ENCODE measurements at regions not wholly inside any gene's neighbourhood (a gene's known extent, or its start where the extent isn't known, plus 50 kb on each side); places are given as distances from the start of the nearest gene placed in this dataset.

GRCh38 chr5:33059081-33059480, 348.0 kb downstream of the NPR3 start:
- TF ChIP-seq CTCF (IDR thresholded peaks at IDR 0.05; ENCODE audit: extremely low read depth in 1 of 2, insufficient read depth in 1 of 2, low read depth in 1 of 2, low read length in 2 of 2) (no peak), GATA2 (IDR thresholded peaks at IDR 0.05; ENCODE audit: insufficient read depth, insufficient read length, low read depth, low read length) (no peak), EZH2 (IDR thresholded peaks at IDR 0.05; ENCODE audit: borderline replicate concordance, low read depth, low read length, severe bottlenecking) (no peak), JUN (IDR thresholded peaks at IDR 0.05; ENCODE audit: borderline replicate concordance, insufficient read depth, insufficient read length, low read depth) (no peak), FOS (IDR thresholded peaks at IDR 0.05; ENCODE audit: borderline replicate concordance, insufficient read depth, low read length) (no peak), POLR2A (IDR thresholded peaks at IDR 0.05; ENCODE audit: low read depth, low read length) (no peak), POLR2AphosphoS5 (IDR thresholded peaks at IDR 0.05; ENCODE audit: insufficient read depth, low read depth, low read length) (no peak), MYC (IDR thresholded peaks at IDR 0.05; ENCODE audit: low read depth, low read length) (no peak)

Data from endothelial cell of umbilical vein (primary cell).